H9 (cell line): ENCODE measurements at regions not wholly inside any gene's neighbourhood (a gene's known extent, or its start where the extent isn't known, plus 50 kb on each side); places are given as distances from the start of the nearest gene placed in this dataset.

Experiments used
- DNase-seq: peaks from one replicate; pipeline ENCODE4 v3.0.0-alpha.2; 2017
- H2AFZ ChIP-seq: one replicate; pipeline ENCODE4 v1.6.1; 2013; ENCODE audit warnings: mild to moderate bottlenecking, low read length, control low read depth, moderate library complexity
- H2AK5ac ChIP-seq: 2 replicates; pipeline ENCODE4 v1.6.1; 2013; ENCODE audit warnings: low read length, control low read depth, mixed read lengths; ENCODE audit not compliant: insufficient read length
- H2BK120ac ChIP-seq: one replicate; pipeline ENCODE4 v1.6.1; 2013; ENCODE audit warnings: low read depth, mild to moderate bottlenecking, low read length, control low read depth, inconsistent platforms; ENCODE audit not compliant: poor library complexity, severe bottlenecking
- H2BK12ac ChIP-seq: 2 replicates; pipeline ENCODE4 v1.6.1; 2013; ENCODE audit warnings: low read length, control low read depth, mixed read lengths, low read depth; ENCODE audit not compliant: insufficient read length
- H2BK15ac ChIP-seq: 2 replicates; pipeline ENCODE4 v1.6.1; 2013; ENCODE audit warnings: low read depth, low read length, control low read depth
- H2BK20ac ChIP-seq: one replicate; pipeline ENCODE4 v1.6.1; 2013; ENCODE audit warnings: low read depth, mild to moderate bottlenecking, low read length, control low read depth, inconsistent platforms; ENCODE audit not compliant: poor library complexity, severe bottlenecking
- H2BK5ac ChIP-seq: 2 replicates; pipeline ENCODE4 v1.6.1; 2013; ENCODE audit warnings: low read length, control low read depth, mixed read lengths; ENCODE audit not compliant: insufficient read length
- H3K14ac ChIP-seq: 2 replicates; pipeline ENCODE4 v1.6.1; 2013; ENCODE audit warnings: low read length, control low read depth; ENCODE audit not compliant: insufficient read depth
- H3K18ac ChIP-seq: 2 replicates; pipeline ENCODE4 v1.6.1; 2013; ENCODE audit warnings: low read depth, mild to moderate bottlenecking, mixed read lengths, low read length, control low read depth; ENCODE audit not compliant: insufficient read length
- H3K23ac ChIP-seq: 2 replicates; pipeline ENCODE4 v1.6.1; 2013; ENCODE audit warnings: low read length, control low read depth, mixed read lengths, low read depth; ENCODE audit not compliant: insufficient read length
- H3K23me2 ChIP-seq: 2 replicates; pipeline ENCODE4 v1.6.1; 2013; ENCODE audit warnings: low read depth, mild to moderate bottlenecking, mixed read lengths, low read length, control low read depth; ENCODE audit not compliant: insufficient read length, poor library complexity, severe bottlenecking
- H3K27ac ChIP-seq: 2 replicates; pipeline ENCODE4 v1.5.1; 2013; ENCODE audit warnings: low read length, control low read depth, mixed read lengths, low read depth; ENCODE audit not compliant: insufficient read length
- H3K27me3 ChIP-seq: 2 replicates; pipeline ENCODE4 v1.6.1; 2013; ENCODE audit warnings: low read length, control low read depth, inconsistent platforms; ENCODE audit not compliant: insufficient read depth
- H3K4ac ChIP-seq: 2 replicates; pipeline ENCODE4 v1.6.1; 2013; ENCODE audit warnings: low read depth, mild to moderate bottlenecking, control low read depth, inconsistent platforms, low read length, moderate library complexity
- H3K4me1 ChIP-seq: 2 replicates; pipeline ENCODE4 v1.6.1; 2013; ENCODE audit warnings: low read length, control low read depth, inconsistent platforms; ENCODE audit not compliant: insufficient read depth
- H3K4me2 ChIP-seq: 2 replicates; pipeline ENCODE4 v1.6.1; 2013; ENCODE audit warnings: low read length, control low read depth, mixed read lengths; ENCODE audit not compliant: insufficient read length, insufficient read depth
- H3K56ac ChIP-seq: 2 replicates; pipeline ENCODE4 v1.6.1; 2013; ENCODE audit warnings: low read depth, mild to moderate bottlenecking, mixed read lengths, low read length, control low read depth; ENCODE audit not compliant: insufficient read length
- H3K79me1 ChIP-seq: 2 replicates; pipeline ENCODE4 v1.6.1; 2013; ENCODE audit warnings: low read depth, mild to moderate bottlenecking, moderate library complexity, low read length, control low read depth, inconsistent platforms; ENCODE audit not compliant: insufficient read depth, poor library complexity, severe bottlenecking
- H3K79me2 ChIP-seq: 2 replicates; pipeline ENCODE4 v1.6.1; 2013; ENCODE audit warnings: low read length, control low read depth, inconsistent platforms; ENCODE audit not compliant: insufficient read depth
- H3K9ac ChIP-seq: 2 replicates; pipeline ENCODE4 v1.6.1; 2013; ENCODE audit warnings: low read length, control low read depth, mixed read lengths; ENCODE audit not compliant: insufficient read length; ENCODE audit errors: extremely low read depth
- H3K9me3 ChIP-seq: one replicate; pipeline ENCODE4 v1.6.1; 2013; ENCODE audit warnings: low read depth, low read length, inconsistent platforms; ENCODE audit not compliant: control insufficient read depth
- H3T11ph ChIP-seq: one replicate; pipeline ENCODE4 v1.6.1; 2013; ENCODE audit warnings: mild to moderate bottlenecking, low read length, control low read depth, inconsistent platforms
- H4K20me1 ChIP-seq: one replicate; pipeline ENCODE4 v1.6.1; 2013; ENCODE audit not compliant: control insufficient read depth, insufficient read length, insufficient read depth
- H4K5ac ChIP-seq: 2 replicates; pipeline ENCODE4 v1.6.1; 2013; ENCODE audit warnings: low read depth, mild to moderate bottlenecking, mixed read lengths, low read length, control low read depth; ENCODE audit not compliant: insufficient read length
- H4K8ac ChIP-seq: replicated peaks from 2 replicates; pipeline ENCODE4 v1.6.1; 2013; ENCODE audit warnings: low read length, control low read depth, mixed read lengths, low read depth; ENCODE audit not compliant: insufficient read length
- H4K91ac ChIP-seq: 2 replicates; pipeline ENCODE4 v1.6.1; 2013; ENCODE audit warnings: low read depth, mild to moderate bottlenecking, moderate library complexity, mixed read lengths, low read length, control low read depth; ENCODE audit not compliant: insufficient read length
- H3K27ac Mint-ChIP-seq, 3 experiments: 2 replicates in 2 of 3; 3 replicates in 1 of 3; pipeline ENCODE4 v1.8.0; 2020 to 2021; ENCODE audit warnings: mixed read lengths in 3 of 3, mild to moderate bottlenecking in 1 of 3, moderate library complexity in 1 of 3
- H3K27me3 Mint-ChIP-seq: 2 replicates; pipeline ENCODE4 v1.8.0; 2021; ENCODE audit warnings: low read depth, mild to moderate bottlenecking, moderate library complexity, mixed read lengths
- H3K36me3 Mint-ChIP-seq, 3 experiments: 2 replicates in 2 of 3; 3 replicates in 1 of 3; pipeline ENCODE4 v1.8.0; 2020 to 2021; ENCODE audit warnings: low read depth in 3 of 3, mixed read lengths in 3 of 3; ENCODE audit not compliant: insufficient read depth in 1 of 3
- H3K4me1 Mint-ChIP-seq, 2 experiments: 2 replicates each; pipeline ENCODE4 v1.8.0; 2020; ENCODE audit warnings: mixed read lengths in 2 of 2
- H3K4me3 Mint-ChIP-seq, 2 experiments: 2 replicates in 1 of 2; 3 replicates in 1 of 2; pipeline ENCODE4 v1.8.0; 2020 to 2021; ENCODE audit warnings: mild to moderate bottlenecking in 2 of 2, mixed read lengths in 2 of 2, moderate library complexity in 1 of 2
- H3K9me3 Mint-ChIP-seq, 2 experiments: 2 replicates in 1 of 2; 3 replicates in 1 of 2; pipeline ENCODE4 v1.8.0; 2020; ENCODE audit warnings: mild to moderate bottlenecking in 2 of 2, mixed read lengths in 2 of 2, moderate library complexity in 1 of 2
- CTCF ChIP-seq: fragments of 200-600 bp; sonication (generic); conservative IDR thresholded peaks from 3 replicates; pipeline ENCODE4 v1.8.0; 2021; ENCODE audit warnings: antibody characterized with exemption, mild to moderate bottlenecking
- WGBS: extraction: QIAGEN DNeasy Blood & Tissue Kit; methylation state at CpG from one replicate; pipeline ENCODE4 v1.1.7; 2013; ENCODE audit warnings: missing lambda C conversion rate, low lambda C conversion rate, mixed read lengths; ENCODE audit not compliant: insufficient read length; ENCODE audit errors: extremely low coverage; 5-methylcytosine and 5-hydroxymethylcytosine counted together

GRCh38 chr3:178079966-178080365 lies 456.3 kb upstream of the KCNMB2 start:
- no peak overlapping the region for H2BK12ac ChIP-seq
- no peak overlapping the region for H4K91ac ChIP-seq
- H4K20me1 ChIP-seq: no peaks in the 10 kb centered on the region
- no peak overlapping the region for H2AFZ ChIP-seq
- no peaks in the 10 kb centered on the region; a peak in 1 of 7 replicates for H3K36me3 Mint-ChIP-seq
- H3T11ph ChIP-seq: no peak overlapping the region
- no peak overlapping the region for H3K56ac ChIP-seq
- no peaks in the 10 kb centered on the region for H3K9me3 ChIP-seq
- no CpG with 5 or more reads among the region's 1 CpG for WGBS
- H3K27ac Mint-ChIP-seq: no peak overlapping the region
- H2BK15ac ChIP-seq: no peak overlapping the region
- peaks cover 17 to 18% of the 10 kb centered on the region in 2 experiments for H3K4me1 Mint-ChIP-seq
- H3K27me3 Mint-ChIP-seq: no peaks in the 10 kb centered on the region
- no peak overlapping the region for H3K4me2 ChIP-seq
- H3K4me3 Mint-ChIP-seq: no peak overlapping the region
- no peak overlapping the region for H2AK5ac ChIP-seq
- no peak overlapping the region for H2BK120ac ChIP-seq
- no peak for DNase-seq
- no peaks in the 10 kb centered on the region; a peak in 2 of 5 replicates for H3K9me3 Mint-ChIP-seq
- H3K23me2 ChIP-seq: no peaks in the 10 kb centered on the region
- H3K27ac ChIP-seq: no peak overlapping the region
- no peak overlapping the region for H2BK5ac ChIP-seq
- H3K14ac ChIP-seq: no peak overlapping the region
- no peaks in the 10 kb centered on the region for H3K79me1 ChIP-seq
- TF ChIP-seq CTCF: no peak
- H4K5ac ChIP-seq: no peak overlapping the region
- H3K4me1 ChIP-seq: no peaks in the 10 kb centered on the region; the same call in 1 of the 2 replicates
- H3K18ac ChIP-seq: no peak overlapping the region
- no peaks in the 10 kb centered on the region for H3K79me2 ChIP-seq
- H3K23ac ChIP-seq: no peak overlapping the region
- H4K8ac ChIP-seq: no peak overlapping the region
- H2BK20ac ChIP-seq: no peak overlapping the region
- no peaks in the 10 kb centered on the region for H3K27me3 ChIP-seq
- H3K4ac ChIP-seq: no peak overlapping the region
- no peak overlapping the region for H3K9ac ChIP-seq
